Uterus (tissue), 3 donors: ENCODE measurements at regions not wholly inside any gene's neighbourhood (a gene's known extent, or its start where the extent isn't known, plus 50 kb on each side); places are given as distances from the start of the nearest gene placed in this dataset.

ENCODE experiments used
- DNase-seq, 2 donors: peaks; one replicate each; pipeline ENCODE4 v3.0.0-alpha.2; 2019 to 2020
- H3K27ac ChIP-seq, 2 donors: fragments of 200-600 bp; sonication (generic); 1 replicate in 1 of 2; 2 replicates in 1 of 2; pipeline ENCODE4 v1.5.1; 2016 to 2018
- H3K27me3 ChIP-seq, 2 donors: fragments of 200-600 bp; sonication (generic); one replicate each; pipeline ENCODE4 v1.5.1; 2018 to 2019; ENCODE audit warnings: control low read depth in 1 of 2
- H3K36me3 ChIP-seq, 2 donors: fragments of 200-600 bp; sonication (generic); one replicate each; pipeline ENCODE4 v1.5.1; 2019; ENCODE audit warnings: control low read depth in 1 of 2
- H3K4me1 ChIP-seq, 2 donors: fragments of 200-600 bp; sonication (generic); one replicate each; pipeline ENCODE4 v1.5.1; 2018 to 2019; ENCODE audit warnings: control low read depth in 1 of 2
- H3K4me3 ChIP-seq, 2 donors: fragments of 200-600 bp; sonication (generic); 1 replicate in 1 of 2; 2 replicates in 1 of 2; pipeline ENCODE4 v1.5.1; 2018 to 2019; ENCODE audit warnings: mild to moderate bottlenecking in 1 of 2
- H3K9me3 ChIP-seq, 2 donors: fragments of 200-600 bp; sonication (generic); one replicate each; pipeline ENCODE4 v1.5.1; 2019; ENCODE audit warnings: control low read depth in 1 of 2
- CTCF ChIP-seq, 4 experiments: fragments of 200-600 bp in 2 of 4; fragments of 450-650 bp in 2 of 4; sonication (generic) in 2 of 4; IDR thresholded peaks; one replicate each; pipeline ENCODE4 v1.5.1; 2016 to 2019; ENCODE audit warnings: antibody characterized with exemption in 4 of 4, mild to moderate bottlenecking in 2 of 4, moderate library complexity in 1 of 4
- POLR2A ChIP-seq, 2 donors: fragments of 450-650 bp; IDR thresholded peaks; one replicate each; pipeline ENCODE4 v1.6.1; 2016; ENCODE audit warnings: antibody characterized with exemption in 2 of 2, mild to moderate bottlenecking in 1 of 2, moderate library complexity in 1 of 2
- intact Hi-C: fragments of 100-400 bp; cut with DNase I; formaldehyde crosslinking; loops from one replicate; pipeline ENCODE4 v1.15.1; 2023; ENCODE audit warnings: low total_unique reads
- donor health status: DM: yes; HTN: yes; CAD: no.

- Histone ChIP-seq H3K9me3 (no peaks in the 10 kb centered on the region), H3K27me3 (peaks cover 0 to 25% of the 10 kb centered on the region in 2 donors), H3K4me3 (peak overlapping the region in 1 of 2 donors; percentile 14), H3K36me3 (no peaks in the 10 kb centered on the region), H3K4me1 (peaks cover 0 to 7% of the 10 kb centered on the region in 2 donors), H3K27ac (no peak overlapping the region)
- intact Hi-C loops: no loop called here
- TF ChIP-seq POLR2A (IDR thresholded peaks at IDR 0.05) (no peak), CTCF (IDR thresholded peaks at IDR 0.05) (no peak)
- DNase-seq: no peak
These were observed 2183.9 kb upstream of the TENM3 start for GRCh38 chr4:180059216-180059881.

- no peak for DNase-seq
- Histone ChIP-seq H3K27ac (no peak overlapping the region), H3K27me3 (peaks cover 0 to 34% of the 10 kb centered on the region in 2 donors), H3K36me3 (no peaks in the 10 kb centered on the region), H3K4me3 (no peak overlapping the region), H3K4me1 (peaks cover 0 to 7% of the 10 kb centered on the region in 2 donors), H3K9me3 (no peaks in the 10 kb centered on the region)
- intact Hi-C loops: no loop called here
- TF ChIP-seq POLR2A (IDR thresholded peaks at IDR 0.05) (no peak), CTCF (IDR thresholded peaks at IDR 0.05) (no peak)
These were observed 2182.9 kb upstream of the TENM3 start for GRCh38 chr4:180060159-180060889.

GRCh38 chr4:180081072-180081471 is 2162.1 kb upstream of the TENM3 start:
- no peak overlapping the region for H3K27ac ChIP-seq
- intact Hi-C loops: no loop called here

GRCh38 chr4:180084561-180084960 is 2158.6 kb upstream of the TENM3 start:
- Histone ChIP-seq H3K9me3 (no peaks in the 10 kb centered on the region), H3K27me3 (no peaks in the 10 kb centered on the region), H3K4me1 (no peaks in the 10 kb centered on the region), H3K36me3 (no peaks in the 10 kb centered on the region), H3K4me3 (no peak overlapping the region), H3K27ac (no peak overlapping the region)
- intact Hi-C loops: no loop called here
- TF ChIP-seq POLR2A (IDR thresholded peaks at IDR 0.05): no peak
- TF ChIP-seq CTCF (IDR thresholded peaks at IDR 0.05): no peak
- no peak for DNase-seq

More at GRCh38 chr4:180081072-180081471, 2162.1 kb upstream of the TENM3 start:
- no peak for DNase-seq
- Histone ChIP-seq H3K9me3 (no peaks in the 10 kb centered on the region), H3K27me3 (no peaks in the 10 kb centered on the region), H3K36me3 (no peaks in the 10 kb centered on the region), H3K4me3 (no peak overlapping the region), H3K4me1 (no peaks in the 10 kb centered on the region)
- TF ChIP-seq CTCF (IDR thresholded peaks at IDR 0.05) (no peak), POLR2A (IDR thresholded peaks at IDR 0.05) (no peak)

GRCh38 chr4:180086480-180087190 is 2156.6 kb upstream of the TENM3 start:
- no peak for DNase-seq
- Histone ChIP-seq H3K4me1 (no peaks in the 10 kb centered on the region), H3K36me3 (no peaks in the 10 kb centered on the region), H3K9me3 (no peaks in the 10 kb centered on the region), H3K27ac (no peak overlapping the region), H3K4me3 (no peak overlapping the region), H3K27me3 (no peaks in the 10 kb centered on the region)
- TF ChIP-seq CTCF (IDR thresholded peaks at IDR 0.05) (no peak), POLR2A (IDR thresholded peaks at IDR 0.05) (no peak)
- intact Hi-C loops: no loop called here
